ENCODE measurements at regions not wholly inside any gene's neighbourhood (a gene's known extent, or its start where the extent isn't known, plus 50 kb on each side); places are given as distances from the start of the nearest gene placed in this dataset.
A peak's percentile ranks its signal among the peaks of the same experiment; 100 is the strongest.

- H3K4me3 ChIP-seq = no peak overlapping the region
- no peaks in the 10 kb centered on the region for H3K27me3 ChIP-seq (ENCODE audit: low read depth)
- no peaks in the 10 kb centered on the region for H3K36me3 ChIP-seq
- no peak overlapping the region for H3K27ac ChIP-seq
- TF ChIP-seq CTCF (IDR thresholded peaks at IDR 0.05) = no peak
- intact Hi-C loops (cut with DNase I) = no loop called here
- peaks cover 5% of the 10 kb centered on the region for H3K4me1 ChIP-seq
- ATAC-seq (no peak), DNase-seq (no peak)
- H3K9me3 ChIP-seq = peaks cover 13% of the 10 kb centered on the region
Observed at GRCh38 chr1:221328371-221328770, 413.5 kb downstream of the DUSP10 start.

- H3K9me3 ChIP-seq = peaks cover 13% of the 10 kb centered on the region
- H3K27ac ChIP-seq = no peak overlapping the region
- H3K36me3 ChIP-seq = no peaks in the 10 kb centered on the region
- intact Hi-C loops (cut with DNase I) = no loop called here
- no peak for TF ChIP-seq CTCF (IDR thresholded peaks at IDR 0.05)
- DNase-seq (no peak), ATAC-seq (no peak)
- H3K4me1 ChIP-seq = peaks cover 34% of the 10 kb centered on the region
- no peaks in the 10 kb centered on the region for H3K27me3 ChIP-seq (ENCODE audit: low read depth)
- H3K4me3 ChIP-seq = no peak overlapping the region
Observed at GRCh38 chr1:221331273-221332183, 410.4 kb downstream of the DUSP10 start.

- Histone ChIP-seq H3K27me3 (ENCODE audit: low read depth) (no peaks in the 10 kb centered on the region), H3K36me3 (no peaks in the 10 kb centered on the region), H3K4me3 (no peak overlapping the region), H3K4me1 (peaks cover 41% of the 10 kb centered on the region), H3K27ac (peak overlapping the region; percentile 57), H3K9me3 (peaks cover 13% of the 10 kb centered on the region)
- ATAC-seq (peak; percentile 52 to 57), DNase-seq (no peak)
- intact Hi-C loops (cut with DNase I) = no loop called here
- TF ChIP-seq CTCF (IDR thresholded peaks at IDR 0.05) = no peak
Observed at GRCh38 chr1:221334062-221334461, 407.8 kb downstream of the DUSP10 start.

- Histone ChIP-seq H3K4me3 (no peak overlapping the region), H3K9me3 (peaks cover 13% of the 10 kb centered on the region), H3K27me3 (ENCODE audit: low read depth) (no peaks in the 10 kb centered on the region), H3K36me3 (no peaks in the 10 kb centered on the region), H3K27ac (peak overlapping the region; percentile 80), H3K4me1 (peaks cover 41% of the 10 kb centered on the region)
- no peak for TF ChIP-seq CTCF (IDR thresholded peaks at IDR 0.05)
- DNase-seq (no peak), ATAC-seq (peak; percentile 43 to 61)
- intact Hi-C loops (cut with DNase I) = no loop called here
Observed at GRCh38 chr1:221335161-221336101, 406.5 kb downstream of the DUSP10 start.

- DNase-seq (no peak), ATAC-seq (no peak)
- intact Hi-C loops (cut with DNase I) = no loop called here
- TF ChIP-seq CTCF (IDR thresholded peaks at IDR 0.05) = no peak
- Histone ChIP-seq H3K27ac (peak overlapping the region; percentile 80), H3K4me1 (peaks cover 41% of the 10 kb centered on the region), H3K27me3 (ENCODE audit: low read depth) (no peaks in the 10 kb centered on the region), H3K9me3 (peaks cover 13% of the 10 kb centered on the region), H3K4me3 (no peak overlapping the region), H3K36me3 (no peaks in the 10 kb centered on the region)
Observed at GRCh38 chr1:221336126-221336525, 405.8 kb downstream of the DUSP10 start.
